Stimulated activated CD8-positive, alpha-beta memory T cell treated with anti-CD3 and anti-CD28 coated beads, Interleukin-15, amount 100 ng/mL, for 4 hours (primary cell): ENCODE measurements at regions not wholly inside any gene's neighbourhood (a gene's known extent, or its start where the extent isn't known, plus 50 kb on each side); places are given as distances from the start of the nearest gene placed in this dataset.

Experiments used
- DNase-seq, 2 donors: peaks; one replicate each; pipeline ENCODE4 v3.0.0-alpha.2; 2020; ENCODE audit warnings: low read depth in 2 of 2

- no peak for DNase-seq
These were observed 1061.1 kb upstream of the AUTS2 start for GRCh38 chr7:68537051-68537773.

- no peak for DNase-seq
These were observed 1060.6 kb upstream of the AUTS2 start for GRCh38 chr7:68537774-68538071.

GRCh38 chr7:68542831-68543230 is 1055.4 kb upstream of the AUTS2 start:
- DNase-seq, result no peak

- no peak for DNase-seq
These were observed 1053.4 kb upstream of the AUTS2 start for GRCh38 chr7:68544851-68545250.

- no peak for DNase-seq
These were observed 1051.1 kb upstream of the AUTS2 start for GRCh38 chr7:68547181-68547580.

- DNase-seq, result no peak
These were observed 1050.5 kb upstream of the AUTS2 start for GRCh38 chr7:68547799-68548198.

- DNase-seq, result no peak
These were observed 1048.2 kb upstream of the AUTS2 start for GRCh38 chr7:68550027-68550426.

- DNase-seq, result no peak
These were observed 1047.6 kb upstream of the AUTS2 start for GRCh38 chr7:68550635-68551034.

GRCh38 chr7:68556537-68556936 is 1041.7 kb upstream of the AUTS2 start:
- DNase-seq, result no peak

GRCh38 chr7:68559518-68559917 is 1038.8 kb upstream of the AUTS2 start:
- DNase-seq, result no peak

GRCh38 chr7:68562323-68562899 is 1035.9 kb upstream of the AUTS2 start:
- DNase-seq, result no peak

- no peak for DNase-seq
These were observed 1033.8 kb upstream of the AUTS2 start for GRCh38 chr7:68564306-68565135.

GRCh38 chr7:68571286-68571685 is 1027.0 kb upstream of the AUTS2 start:
- DNase-seq, result no peak

- no peak for DNase-seq
These were observed 1024.8 kb upstream of the AUTS2 start for GRCh38 chr7:68573271-68574005.

- DNase-seq, result no peak
These were observed 1021.9 kb upstream of the AUTS2 start for GRCh38 chr7:68576366-68576765.

GRCh38 chr7:68581417-68581816 is 1016.9 kb upstream of the AUTS2 start:
- no peak for DNase-seq

- no peak for DNase-seq
These were observed 1010.7 kb upstream of the AUTS2 start for GRCh38 chr7:68587599-68587998.

GRCh38 chr7:68601826-68602225 is 996.4 kb upstream of the AUTS2 start:
- DNase-seq, result no peak

GRCh38 chr7:68604541-68604940 is 993.7 kb upstream of the AUTS2 start:
- no peak for DNase-seq

- no peak for DNase-seq
These were observed 987.6 kb upstream of the AUTS2 start for GRCh38 chr7:68610701-68611100.

- DNase-seq, result no peak
These were observed 984.9 kb upstream of the AUTS2 start for GRCh38 chr7:68613405-68613804.

GRCh38 chr7:68613897-68614296 is 984.4 kb upstream of the AUTS2 start:
- DNase-seq, result no peak
